ENCODE measurements at regions not wholly inside any gene's neighbourhood (a gene's known extent, or its start where the extent isn't known, plus 50 kb on each side); places are given as distances from the start of the nearest gene placed in this dataset.

DNA sequence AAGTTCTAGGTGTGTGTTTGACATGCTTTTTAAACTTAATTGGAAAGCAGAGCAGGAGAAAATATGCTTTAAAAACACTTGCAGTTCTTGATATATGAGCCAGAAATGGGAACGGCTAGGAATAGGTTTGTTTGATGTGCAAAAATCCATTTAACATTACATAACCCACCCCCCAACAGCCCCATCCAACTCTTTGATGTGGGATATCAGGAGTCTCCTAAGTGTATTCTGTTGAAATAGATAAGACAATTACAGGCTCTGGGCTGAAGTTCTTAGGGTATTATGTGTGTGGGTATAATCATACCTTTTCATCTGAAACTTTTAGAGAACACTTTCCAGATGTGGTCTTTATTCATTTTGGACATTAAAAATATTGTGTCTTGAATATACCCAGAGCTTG lies 240.4 kb upstream of the CSNK1A1L start:
- no peak for TF ChIP-seq EP300 (IDR thresholded peaks at IDR 0.05)
- TF ChIP-seq CTCF (IDR thresholded peaks at IDR 0.05), result no peak
